ENCODE measurements at regions not wholly inside any gene's neighbourhood (a gene's known extent, or its start where the extent isn't known, plus 50 kb on each side); places are given as distances from the start of the nearest gene placed in this dataset.

DNA sequence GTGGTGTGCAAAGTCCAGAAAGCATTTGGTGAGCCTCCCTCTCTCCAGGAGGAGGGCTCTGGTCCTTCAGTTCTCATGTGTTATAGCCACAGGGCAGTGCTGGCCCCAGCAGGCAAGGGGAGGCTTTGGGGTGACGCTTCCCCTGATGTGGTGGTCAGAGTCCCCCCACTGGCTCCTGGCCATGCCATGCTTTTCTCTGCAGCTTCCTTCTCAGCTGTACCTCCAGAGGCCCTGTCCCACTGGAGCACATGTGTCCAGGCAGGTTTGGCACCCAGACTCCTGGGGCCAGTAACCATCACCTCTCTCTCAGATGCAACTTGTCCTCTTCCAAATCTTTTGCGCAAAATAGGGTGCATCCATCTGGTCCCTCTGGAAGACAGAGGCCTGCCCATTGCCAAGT, 233.0 kb upstream of the ZNF32 start:
- TF ChIP-seq POLR2A (IDR thresholded peaks at IDR 0.05) (no peak), EP300 (IDR thresholded peaks at IDR 0.05) (no peak)
- TF ChIP-seq, protein P1, sequence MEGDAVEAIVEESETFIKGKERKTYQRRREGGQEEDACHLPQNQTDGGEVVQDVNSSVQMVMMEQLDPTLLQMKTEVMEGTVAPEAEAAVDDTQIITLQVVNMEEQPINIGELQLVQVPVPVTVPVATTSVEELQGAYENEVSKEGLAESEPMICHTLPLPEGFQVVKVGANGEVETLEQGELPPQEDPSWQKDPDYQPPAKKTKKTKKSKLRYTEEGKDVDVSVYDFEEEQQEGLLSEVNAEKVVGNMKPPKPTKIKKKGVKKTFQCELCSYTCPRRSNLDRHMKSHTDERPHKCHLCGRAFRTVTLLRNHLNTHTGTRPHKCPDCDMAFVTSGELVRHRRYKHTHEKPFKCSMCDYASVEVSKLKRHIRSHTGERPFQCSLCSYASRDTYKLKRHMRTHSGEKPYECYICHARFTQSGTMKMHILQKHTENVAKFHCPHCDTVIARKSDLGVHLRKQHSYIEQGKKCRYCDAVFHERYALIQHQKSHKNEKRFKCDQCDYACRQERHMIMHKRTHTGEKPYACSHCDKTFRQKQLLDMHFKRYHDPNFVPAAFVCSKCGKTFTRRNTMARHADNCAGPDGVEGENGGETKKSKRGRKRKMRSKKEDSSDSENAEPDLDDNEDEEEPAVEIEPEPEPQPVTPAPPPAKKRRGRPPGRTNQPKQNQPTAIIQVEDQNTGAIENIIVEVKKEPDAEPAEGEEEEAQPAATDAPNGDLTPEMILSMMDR (IDR thresholded peaks at IDR 0.05) = no peak

Measured in tibial nerve (tissue), 4 donors.